Hepatocyte (in vitro differentiated cells): ENCODE measurements at regions not wholly inside any gene's neighbourhood (a gene's known extent, or its start where the extent isn't known, plus 50 kb on each side); places are given as distances from the start of the nearest gene placed in this dataset.
"Not testable (repeated sequence)": the region's sequence is repeated elsewhere in the genome, so short reads cannot be mapped to it uniquely, and the experiment has no call there.

Experiments
- DNase-seq: peaks from one replicate; pipeline ENCODE4 v3.0.0-alpha.2; 2016; ENCODE audit warnings: low spot score
- H2AFZ ChIP-seq: fragments of 200-600 bp; sonication (generic); 2 replicates; pipeline ENCODE4 v1.6.0; 2016; ENCODE audit warnings: antibody characterized with exemption, mild to moderate bottlenecking
- H3K27ac ChIP-seq: fragments of 200-600 bp; sonication (generic); 2 replicates; pipeline ENCODE4 v1.5.1; 2016; ENCODE audit warnings: mild to moderate bottlenecking
- H3K27me3 ChIP-seq: fragments of 200-600 bp; sonication (generic); 2 replicates; pipeline ENCODE4 v1.6.1; 2016
- H3K36me3 ChIP-seq: fragments of 200-600 bp; sonication (generic); replicated peaks from 2 replicates; pipeline ENCODE4 v1.5.1; 2016; ENCODE audit warnings: low read depth; ENCODE audit not compliant: insufficient read depth
- H3K4me1 ChIP-seq: fragments of 200-600 bp; sonication (generic); 2 replicates; pipeline ENCODE4 v1.5.1; 2016; ENCODE audit warnings: mild to moderate bottlenecking, moderate library complexity; ENCODE audit not compliant: insufficient read depth
- H3K4me2 ChIP-seq: fragments of 200-600 bp; sonication (generic); 2 replicates; pipeline ENCODE4 v1.6.0; 2016
- H3K4me3 ChIP-seq: fragments of 200-600 bp; sonication (generic); 2 replicates; pipeline ENCODE4 v1.5.1; 2016; ENCODE audit warnings: mild to moderate bottlenecking
- H3K79me2 ChIP-seq: fragments of 200-600 bp; sonication (generic); 2 replicates; pipeline ENCODE4 v1.6.0; 2017; ENCODE audit warnings: mild to moderate bottlenecking
- H3K9me2 ChIP-seq: fragments of 200-600 bp; sonication (generic); replicated peaks from 2 replicates; pipeline ENCODE4 v1.6.0; 2017; ENCODE audit warnings: mild to moderate bottlenecking; ENCODE audit not compliant: insufficient read depth
- H3K9me3 ChIP-seq: fragments of 200-600 bp; sonication (generic); 2 replicates; pipeline ENCODE4 v1.5.1; 2016; ENCODE audit warnings: low read depth, mild to moderate bottlenecking
- H4K20me1 ChIP-seq: fragments of 200-600 bp; sonication (generic); 2 replicates; pipeline ENCODE4 v1.6.0; 2016; ENCODE audit warnings: mild to moderate bottlenecking; ENCODE audit not compliant: insufficient read depth, poor library complexity, severe bottlenecking
- EZH2 ChIP-seq: fragments of 200-600 bp; sonication (generic); IDR thresholded peaks from 2 replicates; pipeline ENCODE4 v1.6.1; 2016; ENCODE audit warnings: antibody characterized with exemption, mild to moderate bottlenecking, borderline replicate concordance
- EZH2phosphoT487 ChIP-seq: fragments of 200-600 bp; sonication (generic); IDR thresholded peaks from one replicate; pipeline ENCODE4 v1.6.1; 2018; ENCODE audit warnings: antibody characterized with exemption, mild to moderate bottlenecking, low read depth, moderate library complexity; ENCODE audit not compliant: unreplicated experiment, severe bottlenecking
- WGBS: methylation state at CpG from one replicate; pipeline ENCODE4 v1.1.6; 2016; ENCODE audit warnings: low lambda C conversion rate; ENCODE audit errors: missing lambda C conversion rate; 5-methylcytosine and 5-hydroxymethylcytosine counted together
- TF ChIP-seq, protein P1 (sequence below): fragments of 200-600 bp; sonication (generic); IDR thresholded peaks from 2 replicates; pipeline ENCODE4 v1.5.1; 2016; ENCODE audit warnings: antibody characterized with exemption, mild to moderate bottlenecking; ENCODE audit not compliant: poor library complexity

DNA sequence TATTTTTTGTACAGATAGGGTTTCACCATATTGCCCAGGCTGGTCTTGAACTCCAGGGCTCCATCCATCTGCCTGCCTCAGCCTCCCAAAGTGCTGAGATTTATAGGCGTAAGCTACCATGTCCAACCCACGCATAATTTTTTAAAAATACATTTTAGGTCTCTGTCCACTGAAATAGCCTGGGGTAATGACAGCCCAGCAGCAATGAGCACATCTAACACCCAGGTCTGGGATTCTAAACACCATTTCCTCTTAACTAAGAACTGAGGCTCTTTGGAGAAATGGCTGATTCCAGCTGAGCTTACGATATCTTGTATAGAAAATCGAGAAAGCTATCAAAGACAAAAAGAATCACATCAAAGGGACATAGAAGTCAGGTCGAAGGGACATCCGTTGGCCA lies 245.3 kb downstream of the PARN start:
- TF ChIP-seq EZH2phosphoT487: no peak
- H3K4me3 ChIP-seq: no peak overlapping the region

DNA sequence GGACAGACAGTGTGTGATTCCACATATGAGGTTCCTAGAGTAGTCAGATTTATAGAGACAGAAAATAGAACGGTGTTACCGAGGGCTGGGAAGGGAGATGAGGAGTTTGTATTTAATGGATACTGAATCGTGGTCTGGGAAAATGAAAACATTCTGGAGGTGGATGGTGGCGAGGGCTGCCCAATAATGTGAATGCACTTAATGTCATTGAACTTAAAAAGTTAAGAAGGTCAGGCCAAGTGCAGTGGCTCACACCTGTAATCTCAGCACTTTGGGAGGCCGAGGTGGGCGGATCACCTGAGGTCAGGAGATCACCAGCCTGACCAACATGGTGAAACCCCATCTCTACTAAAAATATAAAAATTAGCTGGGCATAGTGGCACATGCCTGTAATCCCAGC lies 246.2 kb downstream of the PARN start:
- H3K4me3 ChIP-seq, H3K9me2 ChIP-seq, H3K4me2 ChIP-seq, H3K27me3 ChIP-seq, H4K20me1 ChIP-seq, H3K9me3 ChIP-seq, H2AFZ ChIP-seq, H3K27ac ChIP-seq, H3K4me1 ChIP-seq, H3K36me3 ChIP-seq, DNase-seq, H3K79me2 ChIP-seq: not testable (repeated sequence)
- 92% methylated on average over 6 of the region's 6 CpGs for WGBS

More for the DNA sequence above, 245.3 kb downstream of the PARN start:
- Histone ChIP-seq H3K4me1 (no peaks in the 10 kb centered on the region), H3K79me2 (no peaks in the 10 kb centered on the region), H3K27ac (no peak overlapping the region), H3K9me2 (no peaks in the 10 kb centered on the region), H2AFZ (no peak overlapping the region), H4K20me1 (no peaks in the 10 kb centered on the region), H3K27me3 (no peaks in the 10 kb centered on the region), H3K9me3 (no peaks in the 10 kb centered on the region), H3K4me2 (no peak overlapping the region), H3K36me3 (no peaks in the 10 kb centered on the region)
- no peak for DNase-seq
- 96% methylated on average over 6 of the region's 6 CpGs for WGBS

GRCh38 chr16:14378689-14379467 lies 251.2 kb downstream of the PARN start:
- H3K4me1 ChIP-seq: no peaks in the 10 kb centered on the region
- no peak overlapping the region for H3K4me2 ChIP-seq
- no peaks in the 10 kb centered on the region for H3K79me2 ChIP-seq
- 96% methylated on average over 17 of the region's 17 CpGs for WGBS
- H3K36me3 ChIP-seq: no peaks in the 10 kb centered on the region
- no peak for DNase-seq
- no peaks in the 10 kb centered on the region for H3K27me3 ChIP-seq
- H3K27ac ChIP-seq: no peak overlapping the region
- no peak overlapping the region for H2AFZ ChIP-seq
- no peaks in the 10 kb centered on the region for H3K9me2 ChIP-seq
- TF ChIP-seq, protein P1, sequence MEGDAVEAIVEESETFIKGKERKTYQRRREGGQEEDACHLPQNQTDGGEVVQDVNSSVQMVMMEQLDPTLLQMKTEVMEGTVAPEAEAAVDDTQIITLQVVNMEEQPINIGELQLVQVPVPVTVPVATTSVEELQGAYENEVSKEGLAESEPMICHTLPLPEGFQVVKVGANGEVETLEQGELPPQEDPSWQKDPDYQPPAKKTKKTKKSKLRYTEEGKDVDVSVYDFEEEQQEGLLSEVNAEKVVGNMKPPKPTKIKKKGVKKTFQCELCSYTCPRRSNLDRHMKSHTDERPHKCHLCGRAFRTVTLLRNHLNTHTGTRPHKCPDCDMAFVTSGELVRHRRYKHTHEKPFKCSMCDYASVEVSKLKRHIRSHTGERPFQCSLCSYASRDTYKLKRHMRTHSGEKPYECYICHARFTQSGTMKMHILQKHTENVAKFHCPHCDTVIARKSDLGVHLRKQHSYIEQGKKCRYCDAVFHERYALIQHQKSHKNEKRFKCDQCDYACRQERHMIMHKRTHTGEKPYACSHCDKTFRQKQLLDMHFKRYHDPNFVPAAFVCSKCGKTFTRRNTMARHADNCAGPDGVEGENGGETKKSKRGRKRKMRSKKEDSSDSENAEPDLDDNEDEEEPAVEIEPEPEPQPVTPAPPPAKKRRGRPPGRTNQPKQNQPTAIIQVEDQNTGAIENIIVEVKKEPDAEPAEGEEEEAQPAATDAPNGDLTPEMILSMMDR: no peak
- TF ChIP-seq EZH2 (no peak), EZH2phosphoT487 (no peak)
- no peak overlapping the region for H3K4me3 ChIP-seq
- no peaks in the 10 kb centered on the region for H4K20me1 ChIP-seq
- no peaks in the 10 kb centered on the region for H3K9me3 ChIP-seq

DNA sequence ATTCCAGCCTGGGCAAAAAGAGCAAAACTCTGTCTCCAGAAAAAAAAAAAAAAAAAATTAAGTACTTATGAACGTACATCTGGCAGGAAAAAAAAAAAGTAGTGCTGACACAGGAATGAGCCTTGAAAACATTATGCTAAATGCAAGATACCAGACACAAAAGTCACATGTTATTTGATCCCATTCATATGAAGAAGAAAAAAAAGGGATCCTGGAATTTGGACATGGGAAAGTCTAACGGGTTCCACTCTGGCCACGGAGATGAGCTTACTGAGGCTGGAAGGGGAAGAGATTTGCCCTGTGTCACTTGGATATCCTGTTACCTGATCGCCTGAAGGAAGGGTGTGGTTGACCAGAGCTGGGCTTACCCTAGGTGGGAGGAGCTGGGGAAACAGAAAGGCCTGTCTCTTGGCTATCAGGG lies 251.9 kb downstream of the PARN start:
- H3K27ac ChIP-seq: no peak overlapping the region
- no peaks in the 10 kb centered on the region for H3K79me2 ChIP-seq
- H3K4me1 ChIP-seq: no peaks in the 10 kb centered on the region
- WGBS: 34% methylated on average over 4 of the region's 4 CpGs
- no peak overlapping the region for H3K4me3 ChIP-seq
- H2AFZ ChIP-seq: no peak overlapping the region
- H3K9me3 ChIP-seq: no peaks in the 10 kb centered on the region
- H3K9me2 ChIP-seq: no peaks in the 10 kb centered on the region
- no peaks in the 10 kb centered on the region for H3K27me3 ChIP-seq
- DNase-seq: peak; percentile 39
- H4K20me1 ChIP-seq: no peaks in the 10 kb centered on the region
- TF ChIP-seq, protein P1: no peak
- TF ChIP-seq EZH2phosphoT487 (no peak), EZH2 (no peak)
- H3K4me2 ChIP-seq: no peak overlapping the region
- no peaks in the 10 kb centered on the region for H3K36me3 ChIP-seq
